Cardiac fibroblast (primary cell): ENCODE measurements at regions not wholly inside any gene's neighbourhood (a gene's known extent, or its start where the extent isn't known, plus 50 kb on each side); places are given as distances from the start of the nearest gene placed in this dataset.

ENCODE experiments used
- DNase-seq, 2 donors: peaks; one replicate each; pipeline versions ENCODE4 v3.0.0 to v3.0.0-alpha.2; 2010; ENCODE audit warnings: low read depth in 2 of 2
- H3K4me3 ChIP-seq, 2 donors: replicated peaks in 1 of 2; 1 replicate in 1 of 2; 2 replicates in 1 of 2; pipeline ENCODE4 v1.5.1; 2011; ENCODE audit warnings: low read depth in 2 of 2, low read length in 2 of 2, mild to moderate bottlenecking in 2 of 2, moderate library complexity in 1 of 2
- TF ChIP-seq, protein P1 (sequence below): IDR thresholded peaks from one replicate; pipeline ENCODE4 v1.5.1; 2011; ENCODE audit warnings: low read depth, mild to moderate bottlenecking, low read length, inconsistent platforms

DNA sequence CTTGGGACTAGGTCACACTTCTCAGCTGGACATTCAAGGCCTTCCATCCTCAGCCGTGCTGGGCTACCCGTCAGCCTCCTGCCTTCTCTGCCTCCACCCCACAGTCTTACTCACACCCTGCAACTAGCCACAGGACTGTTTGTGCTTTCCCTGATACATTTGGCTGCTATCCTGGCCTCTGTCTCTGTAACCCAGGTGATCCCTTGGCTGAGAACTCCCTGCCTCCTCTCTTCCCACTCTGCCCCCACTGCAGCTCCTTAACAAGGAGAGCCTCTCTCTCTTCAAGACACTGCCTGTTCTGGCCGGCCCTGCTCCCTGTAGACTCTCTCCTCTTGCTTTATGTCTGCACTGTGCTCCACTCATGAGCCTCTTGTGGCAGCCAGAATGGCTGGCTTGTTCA is 120.6 kb downstream of the MSX2 start:
- no peak overlapping the region for H3K4me3 ChIP-seq
- DNase-seq, result no peak
- TF ChIP-seq, protein P1, sequence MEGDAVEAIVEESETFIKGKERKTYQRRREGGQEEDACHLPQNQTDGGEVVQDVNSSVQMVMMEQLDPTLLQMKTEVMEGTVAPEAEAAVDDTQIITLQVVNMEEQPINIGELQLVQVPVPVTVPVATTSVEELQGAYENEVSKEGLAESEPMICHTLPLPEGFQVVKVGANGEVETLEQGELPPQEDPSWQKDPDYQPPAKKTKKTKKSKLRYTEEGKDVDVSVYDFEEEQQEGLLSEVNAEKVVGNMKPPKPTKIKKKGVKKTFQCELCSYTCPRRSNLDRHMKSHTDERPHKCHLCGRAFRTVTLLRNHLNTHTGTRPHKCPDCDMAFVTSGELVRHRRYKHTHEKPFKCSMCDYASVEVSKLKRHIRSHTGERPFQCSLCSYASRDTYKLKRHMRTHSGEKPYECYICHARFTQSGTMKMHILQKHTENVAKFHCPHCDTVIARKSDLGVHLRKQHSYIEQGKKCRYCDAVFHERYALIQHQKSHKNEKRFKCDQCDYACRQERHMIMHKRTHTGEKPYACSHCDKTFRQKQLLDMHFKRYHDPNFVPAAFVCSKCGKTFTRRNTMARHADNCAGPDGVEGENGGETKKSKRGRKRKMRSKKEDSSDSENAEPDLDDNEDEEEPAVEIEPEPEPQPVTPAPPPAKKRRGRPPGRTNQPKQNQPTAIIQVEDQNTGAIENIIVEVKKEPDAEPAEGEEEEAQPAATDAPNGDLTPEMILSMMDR, result no peak

DNA sequence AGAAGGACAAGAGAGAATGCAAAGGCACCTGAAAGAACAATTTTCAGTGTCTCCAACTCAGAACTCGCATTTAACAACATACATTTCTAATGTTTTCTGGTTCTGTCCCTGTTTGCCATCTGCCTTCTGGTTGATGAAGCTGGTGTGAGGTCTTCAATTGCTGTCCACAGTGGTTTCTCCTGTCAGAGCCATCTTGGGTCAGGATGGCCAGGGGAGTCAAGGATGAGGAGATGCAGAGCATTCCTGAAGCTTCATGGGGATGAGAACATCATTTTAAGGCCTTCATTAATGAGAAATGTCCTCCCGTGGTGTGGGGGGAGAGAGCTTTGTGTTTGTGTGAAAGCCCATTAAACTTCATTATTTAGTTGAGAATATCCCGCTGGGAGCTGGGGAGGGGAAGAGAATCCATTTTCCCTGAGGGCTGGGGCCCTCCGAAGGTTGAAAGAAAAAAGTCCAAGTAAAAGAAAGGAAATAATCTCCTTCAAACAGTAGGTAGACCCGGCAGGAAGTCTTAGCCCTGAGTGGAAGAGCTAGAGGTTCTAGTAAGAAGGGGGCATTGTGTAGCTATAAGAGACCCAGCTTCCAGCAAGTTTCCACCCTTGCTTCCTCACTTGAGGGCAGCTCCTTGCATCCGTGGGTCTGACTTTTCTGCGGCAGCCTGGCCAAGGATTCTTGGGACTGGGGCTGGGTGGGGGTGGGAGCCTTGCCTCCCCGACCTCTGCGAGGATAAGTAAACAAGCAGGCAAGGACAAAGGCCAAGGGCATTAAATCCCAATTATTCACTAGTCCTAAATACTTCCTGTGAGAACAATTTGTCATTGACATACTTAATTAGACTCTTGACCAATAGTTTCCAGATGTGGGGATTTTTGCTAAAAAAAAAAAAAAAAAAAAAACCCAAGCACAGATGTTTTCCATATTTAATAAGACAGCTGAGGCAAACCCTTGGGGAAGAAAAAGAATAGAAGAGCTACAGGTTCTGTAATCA is 119.2 kb downstream of the MSX2 start:
- H3K4me3 ChIP-seq, result no peak overlapping the region
- DNase-seq, result peak in 1 of 2 donors; percentile 14
- TF ChIP-seq, protein P1, result no peak

DNA sequence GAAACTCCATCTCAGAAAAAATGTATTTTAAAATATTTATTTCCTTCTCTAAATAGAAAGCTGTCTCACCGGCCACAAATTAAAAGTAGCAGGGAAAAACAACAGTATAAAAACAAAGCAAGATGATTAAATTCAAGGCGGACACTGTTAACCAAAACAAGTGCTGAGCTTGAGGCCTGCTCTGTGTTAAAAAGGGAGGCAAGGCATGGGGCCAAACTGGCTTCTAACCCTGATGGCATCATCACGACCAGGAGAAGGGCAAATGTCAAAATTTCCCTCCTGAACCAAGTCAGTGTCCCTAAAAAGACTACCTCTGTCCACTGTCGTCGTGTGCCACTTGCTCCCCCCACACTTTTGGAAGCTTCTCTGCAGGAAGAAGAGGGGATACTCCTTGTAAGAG is 116.1 kb downstream of the MSX2 start:
- H3K4me3 ChIP-seq, result no peak overlapping the region
- TF ChIP-seq, protein P1, result no peak
- DNase-seq, result no peak

DNA sequence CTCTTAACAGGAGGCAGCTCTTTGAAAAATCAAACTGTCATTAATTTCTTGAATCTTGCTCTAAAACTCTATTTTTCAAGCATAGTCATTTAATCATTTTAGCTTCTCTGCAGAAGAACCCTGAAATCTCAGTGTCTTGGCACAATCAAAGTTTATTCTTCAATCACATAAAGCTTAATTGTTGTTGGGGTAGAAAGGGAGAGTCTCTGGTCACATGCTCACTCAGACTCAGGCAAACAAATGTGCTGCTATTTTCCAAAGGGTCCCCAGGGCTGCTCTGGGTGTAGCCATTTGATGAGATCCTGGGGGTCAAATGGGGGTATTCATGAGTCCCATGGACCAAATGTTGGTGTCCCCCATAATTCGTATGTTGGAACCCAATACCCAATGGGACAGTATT is 114.8 kb downstream of the MSX2 start:
- no peak for DNase-seq

DNA sequence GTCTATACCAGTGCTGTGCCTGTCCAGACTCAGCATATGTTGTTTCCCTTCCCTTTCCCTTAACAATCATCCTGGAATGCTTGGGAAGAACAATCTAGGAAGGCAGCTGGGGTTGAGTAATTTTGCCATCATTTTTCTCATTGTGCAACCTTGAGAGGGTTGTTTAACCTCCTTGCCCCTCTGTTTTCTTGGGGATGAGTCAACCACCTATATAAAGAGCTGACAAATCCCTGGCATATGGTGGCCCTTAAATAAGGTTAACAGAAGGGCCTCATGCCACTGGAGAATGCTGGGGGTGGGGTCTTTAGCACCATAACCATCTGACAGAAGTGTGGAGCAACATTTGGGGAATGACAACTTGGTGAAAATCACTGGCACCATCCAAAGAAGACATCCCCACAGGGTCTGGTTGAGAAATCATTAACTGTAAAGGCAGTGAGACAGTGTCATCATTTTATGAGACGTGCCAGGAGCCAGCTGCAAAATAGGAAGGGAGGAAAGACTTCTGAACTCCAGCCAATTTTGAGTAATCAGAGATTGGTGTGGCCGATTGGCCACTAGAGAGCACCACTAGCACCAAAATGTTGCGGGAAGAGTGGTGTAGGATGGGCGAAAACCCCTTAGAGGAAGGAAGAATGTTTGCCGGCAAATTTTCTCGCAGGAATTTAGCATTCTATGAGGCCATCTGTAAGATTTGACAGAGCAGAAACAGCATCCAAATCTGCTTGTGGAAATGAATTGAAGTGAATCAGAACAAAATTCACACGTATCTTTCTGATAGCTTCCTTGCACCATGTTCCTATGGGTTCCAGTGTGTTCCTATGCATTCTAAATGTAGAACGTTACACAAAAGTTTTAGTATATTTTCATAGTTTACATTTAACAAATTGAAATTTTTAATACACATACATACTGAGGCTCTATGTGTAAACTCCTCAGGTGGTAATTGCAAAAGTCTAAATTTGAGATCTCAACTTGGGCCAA is 113.8 kb downstream of the MSX2 start:
- DNase-seq, result peak; percentile 55 to 81
- H3K4me3 ChIP-seq, result no peak overlapping the region
- TF ChIP-seq, protein P1, result no peak

More for the DNA sequence above, 114.8 kb downstream of the MSX2 start:
- no peak overlapping the region for H3K4me3 ChIP-seq
- TF ChIP-seq, protein P1, result no peak

DNA sequence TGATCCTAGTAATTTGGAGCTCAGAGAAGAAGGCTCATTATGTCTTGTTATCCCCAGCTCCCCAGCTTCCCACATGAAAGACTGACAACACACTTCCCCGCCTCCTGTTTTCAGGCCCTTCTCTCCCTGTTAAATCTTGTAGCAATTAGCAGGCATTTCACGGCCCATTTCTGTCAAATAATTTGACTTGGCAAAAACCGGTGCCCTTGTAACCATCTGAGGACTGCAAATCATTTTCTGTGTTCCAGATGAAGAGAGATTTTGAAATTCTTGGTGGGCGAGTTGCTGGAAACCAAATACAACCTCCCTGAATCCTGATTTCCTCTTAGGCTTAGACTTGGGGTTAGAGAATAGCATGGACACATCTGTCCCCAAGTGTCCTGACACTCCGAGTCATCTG is 109.7 kb downstream of the MSX2 start:
- TF ChIP-seq, protein P1, result no peak
- no peak for DNase-seq
- no peak overlapping the region for H3K4me3 ChIP-seq
